Transverse colon (tissue), 4 donors: ENCODE measurements at regions not wholly inside any gene's neighbourhood (a gene's known extent, or its start where the extent isn't known, plus 50 kb on each side); places are given as distances from the start of the nearest gene placed in this dataset.

ENCODE experiments used
- DNase-seq: peaks from one replicate; pipeline ENCODE4 v3.0.0-alpha.2; 2019
- H3K27ac ChIP-seq, 4 donors: fragments of 200-600 bp; sonication (generic); 2 replicates each; pipeline ENCODE4 v1.5.1; 2016 to 2018; ENCODE audit warnings: inconsistent platforms in 4 of 4
- H3K27me3 ChIP-seq: fragments of 200-600 bp; sonication (generic); 2 replicates; pipeline ENCODE4 v1.5.1; 2017; ENCODE audit warnings: inconsistent platforms
- H3K36me3 ChIP-seq, 4 donors: fragments of 200-600 bp; sonication (generic); 2 replicates each; pipeline ENCODE4 v1.5.1; 2017 to 2019; ENCODE audit warnings: inconsistent platforms in 4 of 4
- H3K4me1 ChIP-seq, 4 donors: fragments of 200-600 bp; sonication (generic); 2 replicates each; pipeline ENCODE4 v1.5.1; 2017 to 2020; ENCODE audit warnings: inconsistent platforms in 4 of 4
- H3K4me3 ChIP-seq, 4 donors: fragments of 200-600 bp; sonication (generic); 1 replicate in 1 of 4; 2 replicates in 3 of 4; pipeline versions ENCODE4 v1.5.1 to v1.6.1; 2017 to 2019; ENCODE audit warnings: inconsistent platforms in 4 of 4
- H3K9me3 ChIP-seq, 2 donors: fragments of 200-600 bp; sonication (generic); 2 replicates each; pipeline ENCODE4 v1.5.1; 2017 to 2019; ENCODE audit warnings: inconsistent platforms in 2 of 2
- EP300 ChIP-seq: sonication (generic); formaldehyde crosslinking; IDR thresholded peaks from one replicate; pipeline ENCODE4 v1.6.1; 2017; ENCODE audit warnings: antibody characterized with exemption, low read depth
- POLR2A ChIP-seq: fragments of 450-650 bp; IDR thresholded peaks from one replicate; pipeline ENCODE4 v1.6.1; 2016; ENCODE audit warnings: antibody characterized with exemption, mild to moderate bottlenecking, moderate library complexity
- POLR2AphosphoS5 ChIP-seq, 3 donors: sonication (generic); formaldehyde crosslinking; IDR thresholded peaks; one replicate each; pipeline ENCODE4 v1.6.1; 2016; ENCODE audit warnings: antibody characterized with exemption in 3 of 3
- WGBS, 2 donors: methylation state at CpG; one replicate each; pipeline ENCODE4 v1.1.5; 2018; ENCODE audit warnings: low coverage in 1 of 2; 5-methylcytosine and 5-hydroxymethylcytosine counted together
- in situ Hi-C, 4 donors: fragments of 200-750 bp; cut with MboI; loops; one replicate each; pipeline versions ENCODE4 v1.15.0 to v1.15.1; 2017; ENCODE audit warnings: low sequenced_read_pairs in 3 of 4, low pct_ligation_motif_present in 1 of 4, low pct_unique_long_range_greater_than_20kb in 1 of 4
- intact Hi-C: fragments of 100-400 bp; cut with DNase I; formaldehyde crosslinking; loops from one replicate; pipeline ENCODE4 v1.15.1; 2023; ENCODE audit warnings: low total_unique reads
- TF ChIP-seq, protein P1 (sequence below), 5 experiments: fragments of 200-600 bp in 3 of 5; fragments of 450-650 bp in 2 of 5; sonication (generic) in 3 of 5; IDR thresholded peaks; 1 replicate in 2 of 5; 2 replicates in 3 of 5; pipeline ENCODE4 v1.5.1; 2016 to 2017; ENCODE audit warnings: antibody characterized with exemption in 5 of 5, inconsistent platforms in 3 of 5, mild to moderate bottlenecking in 2 of 5, moderate library complexity in 1 of 5

DNA sequence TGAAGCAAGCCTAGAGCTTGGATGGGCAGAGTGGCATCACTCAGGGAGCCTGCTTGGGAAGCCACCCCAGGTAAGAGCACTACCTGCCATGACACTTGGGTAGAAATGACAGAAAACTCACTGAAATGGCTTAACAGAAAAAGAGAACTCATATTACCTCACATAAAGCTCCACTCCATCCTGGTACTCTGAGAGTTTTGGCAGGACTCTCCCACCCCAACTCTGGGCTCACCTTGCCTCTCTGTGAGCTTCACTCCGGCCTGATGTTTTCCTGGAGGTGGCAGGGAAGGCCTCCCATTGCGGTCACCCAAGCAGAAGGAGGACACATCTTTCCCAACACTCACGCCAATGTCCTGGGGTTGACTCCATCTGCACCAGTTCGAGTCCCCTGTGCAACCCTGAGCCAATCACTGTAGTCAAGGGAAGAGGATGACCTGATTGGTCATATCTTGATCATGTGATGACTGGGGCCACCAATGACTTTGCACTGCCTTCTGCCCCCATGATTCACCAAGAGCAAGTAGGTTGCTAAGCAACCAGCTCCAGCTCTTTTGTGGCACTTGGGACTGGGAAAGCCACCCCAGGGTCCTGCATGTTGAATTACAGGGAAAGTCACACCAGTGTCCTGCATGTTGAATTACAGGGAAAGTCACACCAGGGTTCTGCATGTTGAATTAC is 446.1 kb upstream of the SULF2 start:
- no peak for DNase-seq
- WGBS, 2 donors, result 64% methylated on average over 2 of the region's 4 CpGs; no CpG with 5 or more reads in 1 of the 2 donors

DNA sequence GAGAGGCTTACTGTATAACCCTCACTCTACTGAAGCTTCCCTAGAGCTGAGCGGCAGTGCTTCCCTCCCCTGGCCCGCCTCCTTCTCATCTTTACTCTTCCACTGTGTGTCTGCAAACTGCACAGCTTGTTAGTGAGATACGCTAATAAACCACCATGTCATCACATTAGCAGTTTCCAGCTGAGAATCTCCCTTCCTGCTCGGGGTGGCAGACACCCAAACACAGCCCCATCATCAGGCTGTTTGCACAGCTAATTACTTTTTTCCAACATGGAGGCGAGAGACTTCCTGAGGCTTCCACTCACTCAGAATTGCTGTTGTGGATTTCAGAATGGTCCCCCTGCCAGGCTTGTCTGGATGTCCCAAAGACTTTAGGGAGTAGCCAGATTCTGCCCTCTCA is 444.9 kb upstream of the SULF2 start:
- Histone ChIP-seq H3K27ac (no peak overlapping the region), H3K4me1 (no peaks in the 10 kb centered on the region), H3K4me3 (no peak overlapping the region), H3K9me3 (no peaks in the 10 kb centered on the region), H3K27me3 (no peaks in the 10 kb centered on the region), H3K36me3 (no peaks in the 10 kb centered on the region)
- TF ChIP-seq, protein P1, sequence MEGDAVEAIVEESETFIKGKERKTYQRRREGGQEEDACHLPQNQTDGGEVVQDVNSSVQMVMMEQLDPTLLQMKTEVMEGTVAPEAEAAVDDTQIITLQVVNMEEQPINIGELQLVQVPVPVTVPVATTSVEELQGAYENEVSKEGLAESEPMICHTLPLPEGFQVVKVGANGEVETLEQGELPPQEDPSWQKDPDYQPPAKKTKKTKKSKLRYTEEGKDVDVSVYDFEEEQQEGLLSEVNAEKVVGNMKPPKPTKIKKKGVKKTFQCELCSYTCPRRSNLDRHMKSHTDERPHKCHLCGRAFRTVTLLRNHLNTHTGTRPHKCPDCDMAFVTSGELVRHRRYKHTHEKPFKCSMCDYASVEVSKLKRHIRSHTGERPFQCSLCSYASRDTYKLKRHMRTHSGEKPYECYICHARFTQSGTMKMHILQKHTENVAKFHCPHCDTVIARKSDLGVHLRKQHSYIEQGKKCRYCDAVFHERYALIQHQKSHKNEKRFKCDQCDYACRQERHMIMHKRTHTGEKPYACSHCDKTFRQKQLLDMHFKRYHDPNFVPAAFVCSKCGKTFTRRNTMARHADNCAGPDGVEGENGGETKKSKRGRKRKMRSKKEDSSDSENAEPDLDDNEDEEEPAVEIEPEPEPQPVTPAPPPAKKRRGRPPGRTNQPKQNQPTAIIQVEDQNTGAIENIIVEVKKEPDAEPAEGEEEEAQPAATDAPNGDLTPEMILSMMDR (IDR thresholded peaks at IDR 0.05), result no peak
- no peak for TF ChIP-seq POLR2A
- no peak for TF ChIP-seq EP300
- no peak for TF ChIP-seq POLR2AphosphoS5 (IDR thresholded peaks at IDR 0.05)
- no peak for DNase-seq
- in situ Hi-C loops, result no loop called here
- 69 to 77% methylated on average over 4 to 5 of the region's 5 CpGs for WGBS, 2 donors
- intact Hi-C loops, result no loop called here

More for the DNA sequence above, 446.1 kb upstream of the SULF2 start:
- Histone ChIP-seq H3K4me3 (no peak overlapping the region), H3K27me3 (no peaks in the 10 kb centered on the region), H3K4me1 (no peaks in the 10 kb centered on the region), H3K9me3 (no peaks in the 10 kb centered on the region), H3K27ac (no peak overlapping the region), H3K36me3 (no peaks in the 10 kb centered on the region)
- intact Hi-C loops (no loop called here), in situ Hi-C loops (no loop called here)
- TF ChIP-seq POLR2AphosphoS5 (IDR thresholded peaks at IDR 0.05) (no peak), EP300 (no peak), POLR2A (no peak)
- TF ChIP-seq, protein P1 (IDR thresholded peaks at IDR 0.05), result no peak

DNA sequence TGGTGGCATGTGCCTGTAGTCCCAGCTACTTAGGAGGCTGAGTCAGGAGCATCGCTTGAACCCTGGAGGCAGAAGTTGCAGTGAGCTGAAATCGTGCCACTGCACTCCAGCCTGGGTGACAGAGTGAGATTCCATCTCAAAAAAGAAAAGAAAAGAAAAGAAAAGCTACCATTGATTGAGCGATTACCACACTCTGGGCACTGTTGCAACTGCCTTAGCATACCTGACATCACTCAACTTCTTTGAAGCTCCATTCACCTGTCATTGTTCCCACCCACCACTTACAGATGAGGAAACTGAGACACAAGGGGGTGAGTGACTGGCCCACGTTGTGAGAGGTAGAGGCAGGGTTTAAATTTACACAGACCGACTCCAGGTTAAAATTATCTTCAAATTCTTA is 442.1 kb upstream of the SULF2 start:
- no peak for TF ChIP-seq POLR2AphosphoS5 (IDR thresholded peaks at IDR 0.05)
- TF ChIP-seq POLR2A, result no peak
- no peak for TF ChIP-seq EP300
- TF ChIP-seq, protein P1 (IDR thresholded peaks at IDR 0.05), result no peak
- H3K36me3 ChIP-seq, result no peaks in the 10 kb centered on the region
- no peaks in the 10 kb centered on the region for H3K9me3 ChIP-seq
- no peaks in the 10 kb centered on the region for H3K4me1 ChIP-seq
- no peak for DNase-seq
- in situ Hi-C loops (no loop called here), intact Hi-C loops (no loop called here)
- no peak overlapping the region for H3K4me3 ChIP-seq
- H3K27ac ChIP-seq, result no peak overlapping the region
- 62 to 70% methylated on average over 2 to 5 of the region's 5 CpGs for WGBS, 2 donors
- H3K27me3 ChIP-seq, result no peaks in the 10 kb centered on the region

DNA sequence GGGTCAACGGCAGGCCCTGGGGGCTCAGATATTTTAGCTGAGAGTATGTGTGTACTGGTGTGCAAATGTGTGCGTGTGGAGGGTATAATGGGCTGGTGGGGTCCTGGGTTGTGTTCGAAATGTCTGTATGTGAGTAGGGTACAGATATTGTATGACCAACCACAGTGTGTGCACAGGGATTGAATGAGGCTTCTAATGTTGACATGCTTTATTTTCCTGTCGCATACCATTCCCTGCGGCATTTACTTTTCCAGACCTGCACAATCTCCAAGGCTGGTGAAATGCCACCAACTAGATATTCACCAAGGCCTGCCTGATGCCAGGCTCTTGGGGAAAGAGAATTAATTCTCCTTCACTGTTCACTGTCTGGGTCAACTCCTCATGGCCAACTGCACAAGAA is 441.4 kb upstream of the SULF2 start:
- intact Hi-C loops, result no loop called here
- Histone ChIP-seq H3K36me3 (no peaks in the 10 kb centered on the region), H3K4me3 (no peak overlapping the region), H3K27me3 (no peaks in the 10 kb centered on the region), H3K27ac (no peak overlapping the region), H3K9me3 (no peaks in the 10 kb centered on the region), H3K4me1 (no peaks in the 10 kb centered on the region)
- TF ChIP-seq POLR2AphosphoS5 (IDR thresholded peaks at IDR 0.05) (no peak), POLR2A (no peak), EP300 (no peak)
- TF ChIP-seq, protein P1 (IDR thresholded peaks at IDR 0.05), result no peak
- DNase-seq, result no peak
- WGBS, 2 donors, result 86 to 100% methylated on average over 2 to 5 of the region's 5 CpGs
- in situ Hi-C loops, result no loop called here
